ENCODE measurements at regions not wholly inside any gene's neighbourhood (a gene's known extent, or its start where the extent isn't known, plus 50 kb on each side); places are given as distances from the start of the nearest gene placed in this dataset.

DNA sequence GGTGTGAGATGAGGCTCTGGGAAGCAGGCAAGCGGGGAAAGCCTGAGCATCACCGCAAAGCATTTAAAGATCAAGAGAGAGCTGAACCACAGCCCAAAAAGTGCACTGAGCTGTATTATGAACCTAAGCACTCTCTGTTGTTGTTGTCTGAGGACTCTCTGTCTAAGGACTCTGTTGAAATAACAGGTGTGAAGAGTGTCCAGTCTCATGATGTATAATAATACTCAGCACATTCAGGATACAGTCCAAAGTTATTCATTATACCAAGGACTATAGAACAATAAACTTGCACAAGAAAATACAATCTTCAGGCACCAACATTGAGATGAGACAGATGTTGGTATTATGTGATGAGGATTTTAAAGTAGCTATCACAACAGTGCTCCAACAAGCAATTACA is 71.8 kb upstream of the CTSV start:
- DNase-seq (ENCODE audit: low read depth in 1 of 2, low spot score in 1 of 2), result no peak
- CTCF ChIA-PET, result no interaction called here
- Histone ChIP-seq H3K9me3 (no peaks in the 10 kb centered on the region), H3K4me3 (no peak overlapping the region), H3K27ac (no peak overlapping the region), H3K4me1 (no peaks in the 10 kb centered on the region; the same call in 1 of the 3 replicates), H3K4me2 (no peak overlapping the region)
- no peak for ATAC-seq
- TF ChIP-seq HOXB13 (CRISPR knock-in tag; IDR thresholded peaks at IDR 0.05; ENCODE audit: low read depth) (no peak), CEBPB (IDR thresholded peaks at IDR 0.05) (no peak), NFE2L2 (conservative IDR thresholded peaks at IDR 0.05; ENCODE audit: low read length) (no peak)
- TF ChIP-seq, protein P1, sequence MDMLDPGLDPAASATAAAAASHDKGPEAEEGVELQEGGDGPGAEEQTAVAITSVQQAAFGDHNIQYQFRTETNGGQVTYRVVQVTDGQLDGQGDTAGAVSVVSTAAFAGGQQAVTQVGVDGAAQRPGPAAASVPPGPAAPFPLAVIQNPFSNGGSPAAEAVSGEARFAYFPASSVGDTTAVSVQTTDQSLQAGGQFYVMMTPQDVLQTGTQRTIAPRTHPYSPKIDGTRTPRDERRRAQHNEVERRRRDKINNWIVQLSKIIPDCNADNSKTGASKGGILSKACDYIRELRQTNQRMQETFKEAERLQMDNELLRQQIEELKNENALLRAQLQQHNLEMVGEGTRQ (IDR thresholded peaks at IDR 0.05), result no peak
- WGBS (ENCODE audit: missing lambda C conversion rate), result 95% methylated on average over 2 of the region's 2 CpGs
- no peak for FAIRE-seq
- POLR2A ChIA-PET, result no interaction called here

DNA sequence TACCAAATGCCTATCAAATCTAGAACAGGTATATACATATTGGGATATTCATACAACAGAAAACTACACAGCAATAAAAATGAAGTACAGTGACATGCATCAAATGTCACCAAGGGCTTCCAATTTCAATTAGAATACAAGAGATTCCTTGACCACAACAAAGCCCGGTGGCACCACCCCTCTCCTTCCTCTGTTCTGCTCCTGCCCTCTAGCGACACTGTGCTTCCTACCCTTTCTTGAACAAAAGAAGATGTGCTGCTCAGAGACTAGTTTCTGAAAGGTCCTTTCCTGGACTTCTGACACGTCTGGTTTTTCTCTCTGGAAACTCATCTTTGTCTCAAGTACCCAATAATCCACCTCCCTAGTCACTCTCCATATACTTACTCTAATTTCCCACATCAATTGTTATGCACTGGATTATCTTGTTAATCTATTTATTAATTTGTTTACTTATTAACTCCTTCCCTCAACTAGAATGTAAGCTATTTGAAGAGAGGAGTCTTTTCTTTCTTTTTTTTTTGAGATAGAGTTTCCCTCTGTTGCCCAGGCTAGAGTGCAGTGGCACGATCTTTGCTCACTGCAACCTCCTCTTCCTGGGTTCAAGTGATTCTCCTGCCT is 70.4 kb upstream of the CTSV start:
- Histone ChIP-seq H3K4me1 (peaks cover 3% of the 10 kb centered on the region; the same call in 2 of the 3 replicates), H3K27ac (no peak overlapping the region), H3K4me2 (no peak overlapping the region), H3K9me3 (no peaks in the 10 kb centered on the region), H3K4me3 (no peak overlapping the region)
- POLR2A ChIA-PET, result no interaction called here
- DNase-seq (ENCODE audit: low read depth in 1 of 2, low spot score in 1 of 2) (peak; percentile 9 to 52), FAIRE-seq (no peak), ATAC-seq (peak; percentile 76 to 77; a peak in 5 of 6 replicates)
- CTCF ChIA-PET, result interaction anchor here (1.2 kb wide), 1 partner anchor 251 kb away, joined by 4 read pairs; no protein-coding TSS in a partner anchor
- WGBS (ENCODE audit: missing lambda C conversion rate), result 3% methylated on average over 4 of the region's 4 CpGs
- no peak for TF ChIP-seq KDM1A (IDR thresholded peaks at IDR 0.05; ENCODE audit: low read depth)
- TF ChIP-seq, protein P2, sequence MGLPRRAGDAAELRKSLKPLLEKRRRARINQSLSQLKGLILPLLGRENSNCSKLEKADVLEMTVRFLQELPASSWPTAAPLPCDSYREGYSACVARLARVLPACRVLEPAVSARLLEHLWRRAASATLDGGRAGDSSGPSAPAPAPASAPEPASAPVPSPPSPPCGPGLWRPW (IDR thresholded peaks at IDR 0.05), result no peak
- no peak for TF ChIP-seq MAZ (IDR thresholded peaks at IDR 0.05; ENCODE audit: borderline replicate concordance, low read depth, low read length)
- no peak for TF ChIP-seq HDAC2 (IDR thresholded peaks at IDR 0.05)
- no peak for TF ChIP-seq GATA3 (IDR thresholded peaks at IDR 0.05; ENCODE audit: borderline replicate concordance)
- peak; percentile 51 for TF ChIP-seq SMC3 (IDR thresholded peaks at IDR 0.05)
- TF ChIP-seq, protein P3, sequence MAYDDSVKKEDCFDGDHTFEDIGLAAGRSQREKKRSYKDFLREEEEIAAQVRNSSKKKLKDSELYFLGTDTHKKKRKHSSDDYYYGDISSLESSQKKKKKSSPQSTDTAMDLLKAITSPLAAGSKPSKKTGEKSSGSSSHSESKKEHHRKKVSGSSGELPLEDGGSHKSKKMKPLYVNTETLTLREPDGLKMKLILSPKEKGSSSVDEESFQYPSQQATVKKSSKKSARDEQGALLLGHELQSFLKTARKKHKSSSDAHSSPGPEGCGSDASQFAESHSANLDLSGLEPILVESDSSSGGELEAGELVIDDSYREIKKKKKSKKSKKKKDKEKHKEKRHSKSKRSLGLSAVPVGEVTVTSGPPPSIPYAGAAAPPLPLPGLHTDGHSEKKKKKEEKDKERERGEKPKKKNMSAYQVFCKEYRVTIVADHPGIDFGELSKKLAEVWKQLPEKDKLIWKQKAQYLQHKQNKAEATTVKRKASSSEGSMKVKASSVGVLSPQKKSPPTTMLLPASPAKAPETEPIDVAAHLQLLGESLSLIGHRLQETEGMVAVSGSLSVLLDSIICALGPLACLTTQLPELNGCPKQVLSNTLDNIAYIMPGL (CRISPR knock-in tag; IDR thresholded peaks at IDR 0.05; ENCODE audit: borderline replicate concordance), result no peak
- no peak for TF ChIP-seq TP53 (CRISPR knock-in tag; IDR thresholded peaks at IDR 0.05)
- no peak for TF ChIP-seq CHD2 (IDR thresholded peaks at IDR 0.05; ENCODE audit: low read length, partially characterized antibody)
- no peak for TF ChIP-seq FOSL2 (IDR thresholded peaks at IDR 0.05)
- TF ChIP-seq FOSL2 (CRISPR knock-in tag; IDR thresholded peaks at IDR 0.05), result no peak
- no peak for TF ChIP-seq RNF2 (IDR thresholded peaks at IDR 0.05; ENCODE audit: borderline replicate concordance, low read depth)
- TF ChIP-seq, protein P4, sequence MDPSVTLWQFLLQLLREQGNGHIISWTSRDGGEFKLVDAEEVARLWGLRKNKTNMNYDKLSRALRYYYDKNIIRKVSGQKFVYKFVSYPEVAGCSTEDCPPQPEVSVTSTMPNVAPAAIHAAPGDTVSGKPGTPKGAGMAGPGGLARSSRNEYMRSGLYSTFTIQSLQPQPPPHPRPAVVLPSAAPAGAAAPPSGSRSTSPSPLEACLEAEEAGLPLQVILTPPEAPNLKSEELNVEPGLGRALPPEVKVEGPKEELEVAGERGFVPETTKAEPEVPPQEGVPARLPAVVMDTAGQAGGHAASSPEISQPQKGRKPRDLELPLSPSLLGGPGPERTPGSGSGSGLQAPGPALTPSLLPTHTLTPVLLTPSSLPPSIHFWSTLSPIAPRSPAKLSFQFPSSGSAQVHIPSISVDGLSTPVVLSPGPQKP (IDR thresholded peaks at IDR 0.05; ENCODE audit: low read depth, low read length), result no peak
- TF ChIP-seq RAD21 (conservative IDR thresholded peaks at IDR 0.05 in 1 of 2, IDR thresholded peaks at IDR 0.05 in 1 of 2), result peak; percentile 68 to 83
- TF ChIP-seq, protein P5, sequence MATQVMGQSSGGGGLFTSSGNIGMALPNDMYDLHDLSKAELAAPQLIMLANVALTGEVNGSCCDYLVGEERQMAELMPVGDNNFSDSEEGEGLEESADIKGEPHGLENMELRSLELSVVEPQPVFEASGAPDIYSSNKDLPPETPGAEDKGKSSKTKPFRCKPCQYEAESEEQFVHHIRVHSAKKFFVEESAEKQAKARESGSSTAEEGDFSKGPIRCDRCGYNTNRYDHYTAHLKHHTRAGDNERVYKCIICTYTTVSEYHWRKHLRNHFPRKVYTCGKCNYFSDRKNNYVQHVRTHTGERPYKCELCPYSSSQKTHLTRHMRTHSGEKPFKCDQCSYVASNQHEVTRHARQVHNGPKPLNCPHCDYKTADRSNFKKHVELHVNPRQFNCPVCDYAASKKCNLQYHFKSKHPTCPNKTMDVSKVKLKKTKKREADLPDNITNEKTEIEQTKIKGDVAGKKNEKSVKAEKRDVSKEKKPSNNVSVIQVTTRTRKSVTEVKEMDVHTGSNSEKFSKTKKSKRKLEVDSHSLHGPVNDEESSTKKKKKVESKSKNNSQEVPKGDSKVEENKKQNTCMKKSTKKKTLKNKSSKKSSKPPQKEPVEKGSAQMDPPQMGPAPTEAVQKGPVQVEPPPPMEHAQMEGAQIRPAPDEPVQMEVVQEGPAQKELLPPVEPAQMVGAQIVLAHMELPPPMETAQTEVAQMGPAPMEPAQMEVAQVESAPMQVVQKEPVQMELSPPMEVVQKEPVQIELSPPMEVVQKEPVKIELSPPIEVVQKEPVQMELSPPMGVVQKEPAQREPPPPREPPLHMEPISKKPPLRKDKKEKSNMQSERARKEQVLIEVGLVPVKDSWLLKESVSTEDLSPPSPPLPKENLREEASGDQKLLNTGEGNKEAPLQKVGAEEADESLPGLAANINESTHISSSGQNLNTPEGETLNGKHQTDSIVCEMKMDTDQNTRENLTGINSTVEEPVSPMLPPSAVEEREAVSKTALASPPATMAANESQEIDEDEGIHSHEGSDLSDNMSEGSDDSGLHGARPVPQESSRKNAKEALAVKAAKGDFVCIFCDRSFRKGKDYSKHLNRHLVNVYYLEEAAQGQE (IDR thresholded peaks at IDR 0.05), result no peak
- TF ChIP-seq, protein P6, sequence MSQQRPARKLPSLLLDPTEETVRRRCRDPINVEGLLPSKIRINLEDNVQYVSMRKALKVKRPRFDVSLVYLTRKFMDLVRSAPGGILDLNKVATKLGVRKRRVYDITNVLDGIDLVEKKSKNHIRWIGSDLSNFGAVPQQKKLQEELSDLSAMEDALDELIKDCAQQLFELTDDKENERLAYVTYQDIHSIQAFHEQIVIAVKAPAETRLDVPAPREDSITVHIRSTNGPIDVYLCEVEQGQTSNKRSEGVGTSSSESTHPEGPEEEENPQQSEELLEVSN (IDR thresholded peaks at IDR 0.05; ENCODE audit: borderline replicate concordance, low read depth), result no peak
- TF ChIP-seq RARB (CRISPR knock-in tag; IDR thresholded peaks at IDR 0.05), result no peak
- TF ChIP-seq, protein P7, sequence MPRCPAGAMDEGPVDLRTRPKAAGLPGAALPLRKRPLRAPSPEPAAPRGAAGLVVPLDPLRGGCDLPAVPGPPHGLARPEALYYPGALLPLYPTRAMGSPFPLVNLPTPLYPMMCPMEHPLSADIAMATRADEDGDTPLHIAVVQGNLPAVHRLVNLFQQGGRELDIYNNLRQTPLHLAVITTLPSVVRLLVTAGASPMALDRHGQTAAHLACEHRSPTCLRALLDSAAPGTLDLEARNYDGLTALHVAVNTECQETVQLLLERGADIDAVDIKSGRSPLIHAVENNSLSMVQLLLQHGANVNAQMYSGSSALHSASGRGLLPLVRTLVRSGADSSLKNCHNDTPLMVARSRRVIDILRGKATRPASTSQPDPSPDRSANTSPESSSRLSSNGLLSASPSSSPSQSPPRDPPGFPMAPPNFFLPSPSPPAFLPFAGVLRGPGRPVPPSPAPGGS (IDR thresholded peaks at IDR 0.05), result no peak
- TF ChIP-seq EP300 (IDR thresholded peaks at IDR 0.05), result no peak
- no peak for TF ChIP-seq FOXS1 (CRISPR knock-in tag; IDR thresholded peaks at IDR 0.05)
- TF ChIP-seq, protein P8, sequence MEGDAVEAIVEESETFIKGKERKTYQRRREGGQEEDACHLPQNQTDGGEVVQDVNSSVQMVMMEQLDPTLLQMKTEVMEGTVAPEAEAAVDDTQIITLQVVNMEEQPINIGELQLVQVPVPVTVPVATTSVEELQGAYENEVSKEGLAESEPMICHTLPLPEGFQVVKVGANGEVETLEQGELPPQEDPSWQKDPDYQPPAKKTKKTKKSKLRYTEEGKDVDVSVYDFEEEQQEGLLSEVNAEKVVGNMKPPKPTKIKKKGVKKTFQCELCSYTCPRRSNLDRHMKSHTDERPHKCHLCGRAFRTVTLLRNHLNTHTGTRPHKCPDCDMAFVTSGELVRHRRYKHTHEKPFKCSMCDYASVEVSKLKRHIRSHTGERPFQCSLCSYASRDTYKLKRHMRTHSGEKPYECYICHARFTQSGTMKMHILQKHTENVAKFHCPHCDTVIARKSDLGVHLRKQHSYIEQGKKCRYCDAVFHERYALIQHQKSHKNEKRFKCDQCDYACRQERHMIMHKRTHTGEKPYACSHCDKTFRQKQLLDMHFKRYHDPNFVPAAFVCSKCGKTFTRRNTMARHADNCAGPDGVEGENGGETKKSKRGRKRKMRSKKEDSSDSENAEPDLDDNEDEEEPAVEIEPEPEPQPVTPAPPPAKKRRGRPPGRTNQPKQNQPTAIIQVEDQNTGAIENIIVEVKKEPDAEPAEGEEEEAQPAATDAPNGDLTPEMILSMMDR (IDR thresholded peaks at IDR 0.05), result peak; percentile 53
